Thoracic aorta (tissue), 2 donors: ENCODE measurements at regions not wholly inside any gene's neighbourhood (a gene's known extent, or its start where the extent isn't known, plus 50 kb on each side); places are given as distances from the start of the nearest gene placed in this dataset.

ENCODE experiments used
- ATAC-seq: fragments of 150-250 bp; one replicate; pipeline ENCODE4 v1.8.0; 2017; ENCODE audit warnings: low read depth; ENCODE audit not compliant: insufficient number of reproducible peaks, low FRiP score
- DNase-seq: peaks from one replicate; pipeline ENCODE4 v3.0.0-alpha.2; 2020; ENCODE audit warnings: low spot score
- H3K27ac ChIP-seq, 2 donors: fragments of 200-600 bp; sonication (generic); 1 replicate in 1 of 2; 2 replicates in 1 of 2; pipeline ENCODE4 v1.5.1; 2016; ENCODE audit warnings: mild to moderate bottlenecking in 2 of 2, moderate library complexity in 2 of 2
- H3K27me3 ChIP-seq: fragments of 200-600 bp; sonication (generic); replicated peaks from 2 replicates; pipeline ENCODE4 v1.6.0; 2016; ENCODE audit warnings: mild to moderate bottlenecking; ENCODE audit not compliant: insufficient read depth
- H3K36me3 ChIP-seq: fragments of 200-600 bp; sonication (generic); one replicate; pipeline ENCODE4 v1.5.1; 2016
- H3K4me1 ChIP-seq, 2 donors: fragments of 200-600 bp; sonication (generic); 1 replicate in 1 of 2; 2 replicates in 1 of 2; pipeline versions ENCODE4 v1.5.1 to v1.6.0; 2016; ENCODE audit warnings: low read depth in 2 of 2, mild to moderate bottlenecking in 1 of 2; ENCODE audit not compliant: control insufficient read depth in 1 of 2
- H3K4me3 ChIP-seq: fragments of 200-600 bp; sonication (generic); 2 replicates; pipeline ENCODE4 v1.5.1; 2016; ENCODE audit warnings: mild to moderate bottlenecking
- H3K9me3 ChIP-seq: fragments of 200-600 bp; sonication (generic); 2 replicates; pipeline ENCODE4 v1.5.1; 2016
- CTCF ChIP-seq: fragments of 200-600 bp; sonication (generic); IDR thresholded peaks from one replicate; pipeline ENCODE4 v1.5.1; 2019; ENCODE audit warnings: antibody characterized with exemption

DNA sequence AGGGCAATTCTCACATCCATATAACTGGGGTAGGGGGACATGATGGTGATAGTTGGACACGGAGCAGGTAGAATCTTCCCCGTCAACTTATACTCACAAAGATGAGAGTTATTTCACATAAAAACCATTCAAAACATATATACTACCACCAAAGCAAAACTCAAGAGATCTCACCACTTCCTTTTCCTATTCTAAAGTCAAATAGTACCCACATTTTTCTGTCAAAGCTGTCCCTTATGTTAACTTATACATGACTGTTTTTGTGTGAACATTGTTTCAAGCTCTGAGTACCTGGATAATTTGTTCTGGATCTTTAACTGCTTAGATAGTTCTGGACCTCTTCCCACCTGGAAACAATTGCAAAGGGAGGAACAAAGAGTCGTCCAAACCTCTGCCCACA lies 95.5 kb upstream of the MAN2A1 start:
- no peak for TF ChIP-seq CTCF
- no peaks in the 10 kb centered on the region for H3K27me3 ChIP-seq
- no peaks in the 10 kb centered on the region for H3K4me1 ChIP-seq
- H3K9me3 ChIP-seq, result no peaks in the 10 kb centered on the region
- H3K36me3 ChIP-seq, result no peaks in the 10 kb centered on the region
- no peak for ATAC-seq
- DNase-seq, result no peak
- no peak overlapping the region for H3K27ac ChIP-seq
- no peak overlapping the region for H3K4me3 ChIP-seq

GRCh38 chr5:109590799-109591198 lies 98.9 kb upstream of the MAN2A1 start:
- no peaks in the 10 kb centered on the region for H3K4me1 ChIP-seq

DNA sequence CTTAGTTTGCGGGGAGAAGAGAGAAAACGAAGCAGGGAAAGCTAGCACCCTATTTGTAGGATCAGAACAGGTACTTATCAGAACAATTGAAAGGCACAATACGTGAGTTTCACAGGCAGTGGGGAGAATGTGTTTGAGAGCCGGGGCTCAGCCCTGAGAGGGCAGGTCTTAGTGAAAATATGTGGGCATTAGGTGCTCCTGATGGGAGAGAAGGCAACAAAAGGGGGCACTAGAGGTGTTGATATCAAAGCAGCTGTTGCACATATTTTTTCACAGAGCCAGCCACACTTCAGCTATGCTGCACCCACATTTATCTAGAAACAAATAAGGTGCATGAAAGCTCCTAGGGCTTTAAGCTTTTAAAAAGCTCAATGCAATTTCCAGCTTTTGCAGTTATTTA lies 99.7 kb upstream of the MAN2A1 start:
- no peak overlapping the region for H3K4me3 ChIP-seq
- H3K9me3 ChIP-seq, result no peaks in the 10 kb centered on the region
- H3K27me3 ChIP-seq, result no peaks in the 10 kb centered on the region
- no peaks in the 10 kb centered on the region for H3K36me3 ChIP-seq
- no peak for DNase-seq
- H3K4me1 ChIP-seq, result peaks cover 0 to 7% of the 10 kb centered on the region in 2 donors
- ATAC-seq, result no peak
- H3K27ac ChIP-seq, result no peak overlapping the region
- TF ChIP-seq CTCF, result no peak

More at GRCh38 chr5:109590799-109591198, 98.9 kb upstream of the MAN2A1 start:
- no peak for DNase-seq
- H3K27me3 ChIP-seq, result no peaks in the 10 kb centered on the region
- no peaks in the 10 kb centered on the region for H3K9me3 ChIP-seq
- H3K4me3 ChIP-seq, result no peak overlapping the region
- no peaks in the 10 kb centered on the region for H3K36me3 ChIP-seq
- H3K27ac ChIP-seq, result no peak overlapping the region
- no peak for ATAC-seq
- no peak for TF ChIP-seq CTCF

- Histone ChIP-seq H3K9me3 (no peaks in the 10 kb centered on the region), H3K4me1 (peaks cover 3 to 14% of the 10 kb centered on the region in 2 donors), H3K27me3 (no peaks in the 10 kb centered on the region), H3K4me3 (no peak overlapping the region), H3K36me3 (no peaks in the 10 kb centered on the region), H3K27ac (no peak overlapping the region)
- ATAC-seq (no peak), DNase-seq (no peak)
- no peak for TF ChIP-seq CTCF
Measured at GRCh38 chr5:109589239-109589638, 100.5 kb upstream of the MAN2A1 start.

GRCh38 chr5:109588281-109589035 lies 101.3 kb upstream of the MAN2A1 start:
- DNase-seq (no peak), ATAC-seq (no peak)
- no peak for TF ChIP-seq CTCF
- Histone ChIP-seq H3K4me3 (no peak overlapping the region), H3K9me3 (no peaks in the 10 kb centered on the region), H3K27me3 (no peaks in the 10 kb centered on the region), H3K4me1 (peaks cover 3 to 14% of the 10 kb centered on the region in 2 donors), H3K27ac (no peak overlapping the region), H3K36me3 (no peaks in the 10 kb centered on the region)
